ENCODE measurements at regions not wholly inside any gene's neighbourhood (a gene's known extent, or its start where the extent isn't known, plus 50 kb on each side); places are given as distances from the start of the nearest gene placed in this dataset.

DNA sequence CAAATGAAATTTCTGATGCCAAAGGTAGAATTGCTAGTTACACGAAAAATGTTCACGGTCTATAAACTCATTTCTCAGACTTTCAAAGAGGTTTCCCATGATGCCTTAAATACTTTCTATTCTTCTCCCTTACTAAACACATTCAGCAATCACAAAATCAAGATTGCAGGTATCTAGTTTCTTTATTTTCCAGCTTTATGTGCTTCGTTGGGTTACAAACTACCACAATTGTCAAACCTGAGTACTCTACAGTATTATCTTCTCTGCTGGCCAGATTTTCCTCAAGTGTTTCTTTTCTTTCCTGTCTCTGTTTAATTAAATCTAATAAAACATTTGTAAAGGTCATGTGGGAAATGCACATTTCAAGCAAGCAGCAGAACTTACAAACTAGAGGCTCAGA is 201.8 kb upstream of the ZNF385D start (continued):
- TF ChIP-seq, protein P1, sequence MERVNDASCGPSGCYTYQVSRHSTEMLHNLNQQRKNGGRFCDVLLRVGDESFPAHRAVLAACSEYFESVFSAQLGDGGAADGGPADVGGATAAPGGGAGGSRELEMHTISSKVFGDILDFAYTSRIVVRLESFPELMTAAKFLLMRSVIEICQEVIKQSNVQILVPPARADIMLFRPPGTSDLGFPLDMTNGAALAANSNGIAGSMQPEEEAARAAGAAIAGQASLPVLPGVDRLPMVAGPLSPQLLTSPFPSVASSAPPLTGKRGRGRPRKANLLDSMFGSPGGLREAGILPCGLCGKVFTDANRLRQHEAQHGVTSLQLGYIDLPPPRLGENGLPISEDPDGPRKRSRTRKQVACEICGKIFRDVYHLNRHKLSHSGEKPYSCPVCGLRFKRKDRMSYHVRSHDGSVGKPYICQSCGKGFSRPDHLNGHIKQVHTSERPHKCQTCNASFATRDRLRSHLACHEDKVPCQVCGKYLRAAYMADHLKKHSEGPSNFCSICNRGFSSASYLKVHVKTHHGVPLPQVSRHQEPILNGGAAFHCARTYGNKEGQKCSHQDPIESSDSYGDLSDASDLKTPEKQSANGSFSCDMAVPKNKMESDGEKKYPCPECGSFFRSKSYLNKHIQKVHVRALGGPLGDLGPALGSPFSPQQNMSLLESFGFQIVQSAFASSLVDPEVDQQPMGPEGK (CRISPR knock-in tag; IDR thresholded peaks at IDR 0.05) = no peak

DNA sequence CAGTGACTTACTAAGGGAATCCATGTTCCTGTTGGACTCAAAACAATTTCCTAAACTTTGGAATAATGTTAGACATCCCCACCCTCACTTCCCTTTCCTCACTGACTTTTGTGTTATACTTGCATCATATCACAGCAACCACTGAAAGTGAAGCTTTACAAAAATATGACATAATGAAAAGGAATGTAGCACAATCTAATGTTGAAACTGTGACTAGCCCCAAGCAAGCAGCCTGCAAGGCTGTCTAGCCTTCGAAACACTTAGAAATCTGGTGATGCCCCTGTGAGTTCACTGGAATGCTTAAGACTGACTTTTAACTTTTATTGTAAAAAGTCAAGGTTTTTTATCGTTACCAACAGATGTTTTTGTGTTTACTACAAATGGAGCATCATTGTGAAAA is 203.7 kb upstream of the ZNF385D start:
- Histone ChIP-seq H3K27ac (ENCODE audit: extremely low read length, insufficient read depth, low read length) (no peak overlapping the region), H3K27me3 (ENCODE audit: control insufficient read depth in 1 of 2, insufficient read depth in 2 of 2, low read length in 2 of 2) (no peaks in the 10 kb centered on the region), H3K9ac (ENCODE audit: insufficient read depth, low read depth, low read length) (no peak overlapping the region), H3K9me3 (ENCODE audit: low read length) (no peaks in the 10 kb centered on the region), H3K4me1 (ENCODE audit: insufficient read depth, low read length) (no peaks in the 10 kb centered on the region), H4K20me1 (ENCODE audit: insufficient read depth, low read length) (no peaks in the 10 kb centered on the region), H3K4me2 (ENCODE audit: low read depth, low read length) (no peak overlapping the region), H3K36me3 (replicated peaks in 1 of 2; ENCODE audit: control insufficient read depth in 1 of 2, insufficient read depth in 2 of 2, low read length in 2 of 2) (no peaks in the 10 kb centered on the region), H3K4me3 (replicated peaks in 1 of 3; ENCODE audit: insufficient read depth in 1 of 3, low read depth in 2 of 3, low read length in 3 of 3) (no peak overlapping the region), H3K79me2 (ENCODE audit: insufficient read depth, low read length) (no peaks in the 10 kb centered on the region), H2AFZ (ENCODE audit: low read length) (no peak overlapping the region)
- ATAC-seq (no peak), FAIRE-seq (no peak), DNase-seq (ENCODE audit: low spot score) (no peak)
- POLR2A ChIA-PET = no interaction called here
- intact Hi-C loops (cut with micrococcal nuclease; ENCODE audit: unreplicated experiment) = no loop called here
- CTCF ChIA-PET (ENCODE audit: low intra/inter-chr PET ratio, low total read pairs) = no interaction called here
- 2% methylated on average over 2 of the region's 2 CpGs for WGBS (ENCODE audit: low lambda C conversion rate)
- in situ Hi-C loops (cut with HindIII; ENCODE audit: extremely low pct_ligation_motif_present, low pct_unique_long_range_greater_than_20kb) = no loop called here
- no TSS peak for BruUV-seq (replicated peaks)
- TF ChIP-seq ZNF75D (CRISPR knock-in tag; IDR thresholded peaks at IDR 0.05; ENCODE audit: borderline replicate concordance) = no peak
- no peak for TF ChIP-seq NFE2L1 (CRISPR knock-in tag; IDR thresholded peaks at IDR 0.05; ENCODE audit: borderline replicate concordance)
- no peak for TF ChIP-seq ZNF746 (CRISPR knock-in tag; IDR thresholded peaks at IDR 0.05)
- no peak for TF ChIP-seq FOXA3 (CRISPR knock-in tag; IDR thresholded peaks at IDR 0.05)
- TF ChIP-seq MBNL3 (CRISPR knock-in tag; conservative IDR thresholded peaks at IDR 0.05) = no peak
- no peak for TF ChIP-seq ZNF83 (CRISPR knock-in tag; IDR thresholded peaks at IDR 0.05; ENCODE audit: borderline replicate concordance)
- no peak for TF ChIP-seq ZNF343 (CRISPR knock-in tag; IDR thresholded peaks at IDR 0.05)
- no peak for TF ChIP-seq ZNF207 (IDR thresholded peaks at IDR 0.05; ENCODE audit: borderline replicate concordance)
- TF ChIP-seq, protein P2, sequence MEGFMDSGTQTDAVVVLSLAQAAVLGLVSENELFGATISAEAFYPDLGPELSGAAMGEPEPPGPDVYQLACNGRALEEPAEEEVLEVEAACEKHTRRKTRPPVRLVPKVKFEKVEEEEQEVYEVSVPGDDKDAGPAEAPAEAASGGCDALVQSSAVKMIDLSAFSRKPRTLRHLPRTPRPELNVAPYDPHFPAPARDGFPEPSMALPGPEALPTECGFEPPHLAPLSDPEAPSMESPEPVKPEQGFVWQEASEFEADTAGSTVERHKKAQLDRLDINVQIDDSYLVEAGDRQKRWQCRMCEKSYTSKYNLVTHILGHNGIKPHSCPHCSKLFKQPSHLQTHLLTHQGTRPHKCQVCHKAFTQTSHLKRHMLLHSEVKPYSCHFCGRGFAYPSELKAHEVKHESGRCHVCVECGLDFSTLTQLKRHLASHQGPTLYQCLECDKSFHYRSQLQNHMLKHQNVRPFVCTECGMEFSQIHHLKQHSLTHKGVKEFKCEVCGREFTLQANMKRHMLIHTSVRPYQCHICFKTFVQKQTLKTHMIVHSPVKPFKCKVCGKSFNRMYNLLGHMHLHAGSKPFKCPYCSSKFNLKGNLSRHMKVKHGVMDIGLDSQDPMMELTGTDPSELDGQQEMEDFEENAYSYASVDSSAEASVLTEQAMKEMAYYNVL (CRISPR knock-in tag; IDR thresholded peaks at IDR 0.05; ENCODE audit: borderline replicate concordance) = no peak
- no peak for TF ChIP-seq ARNTL (CRISPR knock-in tag; IDR thresholded peaks at IDR 0.05)
- TF ChIP-seq, protein P3, sequence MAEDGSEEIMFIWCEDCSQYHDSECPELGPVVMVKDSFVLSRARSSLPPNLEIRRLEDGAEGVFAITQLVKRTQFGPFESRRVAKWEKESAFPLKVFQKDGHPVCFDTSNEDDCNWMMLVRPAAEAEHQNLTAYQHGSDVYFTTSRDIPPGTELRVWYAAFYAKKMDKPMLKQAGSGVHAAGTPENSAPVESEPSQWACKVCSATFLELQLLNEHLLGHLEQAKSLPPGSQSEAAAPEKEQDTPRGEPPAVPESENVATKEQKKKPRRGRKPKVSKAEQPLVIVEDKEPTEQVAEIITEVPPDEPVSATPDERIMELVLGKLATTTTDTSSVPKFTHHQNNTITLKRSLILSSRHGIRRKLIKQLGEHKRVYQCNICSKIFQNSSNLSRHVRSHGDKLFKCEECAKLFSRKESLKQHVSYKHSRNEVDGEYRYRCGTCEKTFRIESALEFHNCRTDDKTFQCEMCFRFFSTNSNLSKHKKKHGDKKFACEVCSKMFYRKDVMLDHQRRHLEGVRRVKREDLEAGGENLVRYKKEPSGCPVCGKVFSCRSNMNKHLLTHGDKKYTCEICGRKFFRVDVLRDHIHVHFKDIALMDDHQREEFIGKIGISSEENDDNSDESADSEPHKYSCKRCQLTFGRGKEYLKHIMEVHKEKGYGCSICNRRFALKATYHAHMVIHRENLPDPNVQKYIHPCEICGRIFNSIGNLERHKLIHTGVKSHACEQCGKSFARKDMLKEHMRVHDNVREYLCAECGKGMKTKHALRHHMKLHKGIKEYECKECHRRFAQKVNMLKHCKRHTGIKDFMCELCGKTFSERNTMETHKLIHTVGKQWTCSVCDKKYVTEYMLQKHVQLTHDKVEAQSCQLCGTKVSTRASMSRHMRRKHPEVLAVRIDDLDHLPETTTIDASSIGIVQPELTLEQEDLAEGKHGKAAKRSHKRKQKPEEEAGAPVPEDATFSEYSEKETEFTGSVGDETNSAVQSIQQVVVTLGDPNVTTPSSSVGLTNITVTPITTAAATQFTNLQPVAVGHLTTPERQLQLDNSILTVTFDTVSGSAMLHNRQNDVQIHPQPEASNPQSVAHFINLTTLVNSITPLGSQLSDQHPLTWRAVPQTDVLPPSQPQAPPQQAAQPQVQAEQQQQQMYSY (CRISPR knock-in tag; IDR thresholded peaks at IDR 0.05) = no peak
- TF ChIP-seq, protein P4, sequence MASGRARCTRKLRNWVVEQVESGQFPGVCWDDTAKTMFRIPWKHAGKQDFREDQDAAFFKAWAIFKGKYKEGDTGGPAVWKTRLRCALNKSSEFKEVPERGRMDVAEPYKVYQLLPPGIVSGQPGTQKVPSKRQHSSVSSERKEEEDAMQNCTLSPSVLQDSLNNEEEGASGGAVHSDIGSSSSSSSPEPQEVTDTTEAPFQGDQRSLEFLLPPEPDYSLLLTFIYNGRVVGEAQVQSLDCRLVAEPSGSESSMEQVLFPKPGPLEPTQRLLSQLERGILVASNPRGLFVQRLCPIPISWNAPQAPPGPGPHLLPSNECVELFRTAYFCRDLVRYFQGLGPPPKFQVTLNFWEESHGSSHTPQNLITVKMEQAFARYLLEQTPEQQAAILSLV (CRISPR knock-in tag; IDR thresholded peaks at IDR 0.05; ENCODE audit: borderline replicate concordance) = no peak
- no peak for TF ChIP-seq ZNF441 (CRISPR knock-in tag; IDR thresholded peaks at IDR 0.05; ENCODE audit: borderline replicate concordance)
- TF ChIP-seq GPN1 (CRISPR knock-in tag; IDR thresholded peaks at IDR 0.05; ENCODE audit: borderline replicate concordance) = no peak
- TF ChIP-seq ZNF782 (CRISPR knock-in tag; IDR thresholded peaks at IDR 0.05; ENCODE audit: borderline replicate concordance) = no peak

Data from HepG2 (cell line).